ENCODE measurements at regions not wholly inside any gene's neighbourhood (a gene's known extent, or its start where the extent isn't known, plus 50 kb on each side); places are given as distances from the start of the nearest gene placed in this dataset.
"Not testable (repeated sequence)": the region's sequence is repeated elsewhere in the genome, so short reads cannot be mapped to it uniquely, and the experiment has no call there.

DNA sequence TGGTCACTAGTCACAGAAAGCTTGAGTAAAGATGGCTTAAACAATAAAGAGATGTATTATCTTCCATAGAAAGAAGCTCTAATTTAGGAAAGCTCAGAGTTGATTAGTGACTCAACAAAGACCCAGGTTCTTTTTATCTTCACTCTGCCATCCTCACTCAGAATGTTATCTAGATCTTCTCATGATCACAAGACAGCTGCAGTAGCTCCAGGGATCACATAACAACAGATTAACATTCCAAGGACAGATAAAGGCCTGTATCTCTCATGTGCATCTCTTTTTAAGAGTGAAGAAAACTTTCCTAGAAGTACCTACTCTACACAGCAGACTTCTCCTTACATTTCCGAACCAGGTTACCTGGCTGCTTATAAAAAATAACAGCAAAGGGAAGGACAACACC lies 368.7 kb upstream of the PROX1 start:
- no peaks in the 10 kb centered on the region for H3K36me3 ChIP-seq (ENCODE audit: control insufficient read depth, insufficient read depth, low read length)

DNA sequence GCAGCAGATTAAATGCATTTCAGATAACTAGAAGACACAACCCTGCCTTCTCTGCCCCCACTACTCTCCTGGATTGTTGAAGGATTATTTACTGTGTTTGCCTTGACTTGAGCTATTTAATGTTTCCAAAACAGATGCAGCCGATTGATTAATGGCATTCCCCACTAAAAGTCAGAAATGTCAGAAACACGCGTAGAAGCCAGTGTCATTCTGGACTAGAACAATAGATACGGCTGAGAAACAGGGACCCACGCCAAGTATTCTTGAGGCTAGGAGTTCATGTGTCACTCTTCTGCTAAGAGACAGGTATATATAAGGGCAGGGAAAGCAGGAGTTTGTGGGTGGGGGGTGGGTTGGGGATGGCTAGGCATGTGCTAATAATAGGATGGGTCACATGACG lies 366.7 kb upstream of the PROX1 start:
- Histone ChIP-seq H3K4me3 (ENCODE audit: insufficient read depth, low read depth, low read length) (no peak overlapping the region), H3K36me3 (ENCODE audit: control insufficient read depth, insufficient read depth, low read length) (no peaks in the 10 kb centered on the region), H3K27me3 (ENCODE audit: control insufficient read depth, insufficient read depth, low read length, poor library complexity, severe bottlenecking) (no peaks in the 10 kb centered on the region), H3K9me3 (ENCODE audit: control insufficient read depth, low read length) (no peaks in the 10 kb centered on the region), H3K27ac (ENCODE audit: insufficient read depth, low read depth, low read length, poor library complexity, severe bottlenecking) (no peak overlapping the region), H3K4me1 (ENCODE audit: control insufficient read depth, insufficient read depth, low read length) (peaks cover 6% of the 10 kb centered on the region)
- WGBS, 2 experiments, result 94% methylated on average over 6 of the region's 6 CpGs

More for the DNA sequence above, 368.7 kb upstream of the PROX1 start:
- Histone ChIP-seq H3K27ac (ENCODE audit: insufficient read depth, low read depth, low read length, poor library complexity, severe bottlenecking) (no peak overlapping the region), H3K4me3 (ENCODE audit: insufficient read depth, low read depth, low read length) (no peak overlapping the region), H3K9me3 (ENCODE audit: control insufficient read depth, low read length) (no peaks in the 10 kb centered on the region), H3K27me3 (ENCODE audit: control insufficient read depth, insufficient read depth, low read length, poor library complexity, severe bottlenecking) (no peaks in the 10 kb centered on the region), H3K4me1 (ENCODE audit: control insufficient read depth, insufficient read depth, low read length) (peaks cover 9% of the 10 kb centered on the region)
- WGBS, 2 experiments, result 80 to 100% methylated on average over 1 of the region's 1 CpG

DNA sequence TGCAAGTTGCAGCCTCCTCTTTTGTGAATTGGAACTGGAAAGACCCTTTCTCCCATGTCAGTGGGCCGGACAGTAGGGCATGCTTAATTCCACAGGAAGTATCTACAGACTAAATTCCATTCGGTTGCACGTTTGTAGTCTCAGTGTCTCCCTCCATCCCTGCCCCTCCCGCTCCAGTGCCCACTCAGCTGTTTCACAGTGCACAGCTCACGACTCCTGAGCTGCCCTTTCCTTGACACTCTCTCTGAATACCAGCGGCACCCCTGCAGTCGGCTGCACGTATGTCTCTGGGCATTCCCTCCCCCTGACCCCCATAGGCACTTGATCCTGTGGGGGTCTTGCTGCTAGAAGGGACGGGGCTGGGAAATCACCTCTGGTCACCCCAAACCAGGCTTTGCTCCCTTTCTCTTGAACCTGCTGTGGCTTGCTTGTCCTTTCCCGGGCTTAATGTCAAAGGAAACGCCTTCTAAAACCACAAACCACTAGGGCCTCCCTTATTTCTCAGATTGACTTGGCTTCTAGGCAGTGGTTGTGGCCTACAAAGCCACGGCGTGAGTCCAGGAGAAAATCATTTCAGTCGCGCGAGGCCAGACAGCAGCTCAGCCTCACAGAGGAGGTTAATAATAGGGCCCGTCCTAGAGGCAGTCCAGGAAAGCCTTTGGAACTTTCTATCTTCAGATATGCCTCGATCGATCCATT lies 365.3 kb upstream of the PROX1 start:
- 89 to 90% methylated on average over 19 of the region's 19 CpGs for WGBS, 2 experiments
- H3K27me3 ChIP-seq (ENCODE audit: control insufficient read depth, insufficient read depth, low read length, poor library complexity, severe bottlenecking), result no peaks in the 10 kb centered on the region
- no peaks in the 10 kb centered on the region for H3K9me3 ChIP-seq (ENCODE audit: control insufficient read depth, low read length)
- H3K36me3 ChIP-seq (ENCODE audit: control insufficient read depth, insufficient read depth, low read length), result no peaks in the 10 kb centered on the region
- no peak overlapping the region for H3K4me3 ChIP-seq (ENCODE audit: insufficient read depth, low read depth, low read length)
- H3K27ac ChIP-seq (ENCODE audit: insufficient read depth, low read depth, low read length, poor library complexity, severe bottlenecking), result no peak overlapping the region
- peaks cover 4% of the 10 kb centered on the region for H3K4me1 ChIP-seq (ENCODE audit: control insufficient read depth, insufficient read depth, low read length)

DNA sequence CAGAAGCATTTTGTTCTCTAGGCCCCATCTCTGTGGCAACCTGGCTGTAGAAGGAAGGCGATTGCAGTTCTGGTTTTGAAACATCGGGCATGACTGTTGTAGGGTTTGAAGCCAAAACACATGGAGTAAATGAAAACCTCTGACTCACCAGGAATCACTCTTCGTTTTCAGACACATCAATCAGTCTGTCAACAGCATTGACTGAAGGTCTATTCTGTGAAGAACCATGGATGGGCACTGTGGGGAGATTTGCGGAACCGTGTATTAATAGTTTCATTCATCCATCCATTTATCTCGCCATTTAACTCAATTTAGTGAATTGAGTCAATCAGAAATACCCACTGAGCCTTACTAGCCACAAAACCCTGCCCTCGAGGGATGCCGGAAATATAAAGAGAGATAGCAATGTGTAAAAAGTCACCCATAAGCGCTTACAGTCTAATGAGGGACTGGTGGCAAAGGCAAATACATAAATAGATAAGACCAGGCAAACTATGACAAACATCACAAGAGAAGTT lies 364.6 kb upstream of the PROX1 start:
- Histone ChIP-seq H3K4me3 (ENCODE audit: insufficient read depth, low read depth, low read length) (no peak overlapping the region), H3K9me3 (ENCODE audit: control insufficient read depth, low read length) (no peaks in the 10 kb centered on the region), H3K27me3 (ENCODE audit: control insufficient read depth, insufficient read depth, low read length, poor library complexity, severe bottlenecking) (no peaks in the 10 kb centered on the region), H3K27ac (ENCODE audit: insufficient read depth, low read depth, low read length, poor library complexity, severe bottlenecking) (no peak overlapping the region), H3K4me1 (ENCODE audit: control insufficient read depth, insufficient read depth, low read length) (peaks cover 4% of the 10 kb centered on the region), H3K36me3 (ENCODE audit: control insufficient read depth, insufficient read depth, low read length) (no peaks in the 10 kb centered on the region)
- WGBS, 2 experiments, result 92 to 96% methylated on average over 9 of the region's 9 CpGs

DNA sequence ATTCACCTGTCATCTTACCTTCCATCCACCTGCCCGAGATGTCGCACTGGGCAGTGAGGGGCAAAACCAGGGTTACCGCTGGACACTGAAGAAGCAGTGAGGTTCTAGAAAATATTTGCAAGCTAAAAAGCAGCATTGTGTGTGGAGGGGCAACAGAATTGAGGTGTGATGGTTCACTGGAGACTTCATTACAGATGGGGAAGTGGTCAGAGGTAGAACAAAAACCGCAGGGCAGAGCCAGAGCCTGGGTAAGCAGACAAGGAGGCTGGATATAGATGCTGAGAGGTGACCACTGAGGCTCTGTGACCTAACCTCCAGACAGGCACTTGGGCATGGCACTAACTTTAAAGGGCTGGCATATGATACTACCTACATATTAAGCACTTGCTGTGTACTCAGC lies 363.9 kb upstream of the PROX1 start:
- Histone ChIP-seq H3K9me3 (ENCODE audit: control insufficient read depth, low read length) (no peaks in the 10 kb centered on the region), H3K4me3 (ENCODE audit: insufficient read depth, low read depth, low read length) (no peak overlapping the region), H3K27me3 (ENCODE audit: control insufficient read depth, insufficient read depth, low read length, poor library complexity, severe bottlenecking) (no peaks in the 10 kb centered on the region), H3K4me1 (ENCODE audit: control insufficient read depth, insufficient read depth, low read length) (peaks cover 4% of the 10 kb centered on the region), H3K27ac (ENCODE audit: insufficient read depth, low read depth, low read length, poor library complexity, severe bottlenecking) (no peak overlapping the region), H3K36me3 (ENCODE audit: control insufficient read depth, insufficient read depth, low read length) (no peaks in the 10 kb centered on the region)
- 72 to 74% methylated on average over 4 of the region's 4 CpGs for WGBS, 2 experiments

DNA sequence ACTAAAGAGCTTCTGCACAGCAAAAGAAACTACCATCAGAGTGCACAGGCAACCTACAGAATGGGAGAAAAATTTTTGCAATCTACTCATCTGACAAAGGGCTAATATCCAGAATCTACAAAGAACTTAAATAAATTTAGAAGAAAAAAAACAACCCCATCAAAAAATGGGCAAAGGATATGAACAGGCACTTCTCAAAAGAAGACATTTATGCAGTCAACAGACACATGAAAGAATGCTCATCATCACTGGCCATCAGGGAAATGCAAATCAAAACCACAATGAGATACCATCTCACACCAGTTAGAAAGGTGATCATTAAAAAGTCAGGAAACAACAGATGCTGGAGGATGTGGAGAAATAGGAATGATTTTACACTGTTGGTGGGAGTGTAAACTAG lies 351.0 kb upstream of the PROX1 start:
- not testable (repeated sequence) for H3K4me3 ChIP-seq (ENCODE audit: insufficient read depth, low read depth, low read length); H3K4me1 ChIP-seq (ENCODE audit: control insufficient read depth, insufficient read depth, low read length); H3K27ac ChIP-seq (ENCODE audit: insufficient read depth, low read depth, low read length, poor library complexity, severe bottlenecking); H3K36me3 ChIP-seq (ENCODE audit: control insufficient read depth, insufficient read depth, low read length); H3K27me3 ChIP-seq (ENCODE audit: control insufficient read depth, insufficient read depth, low read length, poor library complexity, severe bottlenecking); H3K9me3 ChIP-seq (ENCODE audit: control insufficient read depth, low read length)

DNA sequence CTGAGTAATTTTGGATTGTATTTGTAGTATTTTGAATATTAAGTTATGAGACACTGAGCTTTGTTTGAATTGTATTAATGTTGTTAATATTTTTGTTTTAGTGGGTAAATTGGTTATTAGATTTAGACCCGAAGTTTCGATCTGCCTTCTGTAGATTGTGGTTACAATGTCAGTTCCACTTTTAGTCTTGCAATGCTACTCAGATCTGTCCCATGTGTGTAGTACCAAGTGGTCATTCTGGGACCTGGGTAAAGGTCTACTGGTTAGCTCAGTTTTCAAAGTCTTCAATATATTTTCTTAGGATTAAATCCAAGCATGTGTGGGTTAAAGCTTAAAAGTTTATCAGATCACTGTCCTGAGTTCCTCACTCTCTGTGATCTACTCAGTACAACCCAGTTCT lies 346.5 kb upstream of the PROX1 start:
- Histone ChIP-seq H3K9me3 (ENCODE audit: control insufficient read depth, low read length) (no peaks in the 10 kb centered on the region), H3K4me1 (ENCODE audit: control insufficient read depth, insufficient read depth, low read length) (no peaks in the 10 kb centered on the region), H3K36me3 (ENCODE audit: control insufficient read depth, insufficient read depth, low read length) (no peaks in the 10 kb centered on the region), H3K4me3 (ENCODE audit: insufficient read depth, low read depth, low read length) (no peak overlapping the region), H3K27ac (ENCODE audit: insufficient read depth, low read depth, low read length, poor library complexity, severe bottlenecking) (no peak overlapping the region), H3K27me3 (ENCODE audit: control insufficient read depth, insufficient read depth, low read length, poor library complexity, severe bottlenecking) (no peaks in the 10 kb centered on the region)
- WGBS, 2 experiments, result 90 to 98% methylated on average over 2 of the region's 2 CpGs

DNA sequence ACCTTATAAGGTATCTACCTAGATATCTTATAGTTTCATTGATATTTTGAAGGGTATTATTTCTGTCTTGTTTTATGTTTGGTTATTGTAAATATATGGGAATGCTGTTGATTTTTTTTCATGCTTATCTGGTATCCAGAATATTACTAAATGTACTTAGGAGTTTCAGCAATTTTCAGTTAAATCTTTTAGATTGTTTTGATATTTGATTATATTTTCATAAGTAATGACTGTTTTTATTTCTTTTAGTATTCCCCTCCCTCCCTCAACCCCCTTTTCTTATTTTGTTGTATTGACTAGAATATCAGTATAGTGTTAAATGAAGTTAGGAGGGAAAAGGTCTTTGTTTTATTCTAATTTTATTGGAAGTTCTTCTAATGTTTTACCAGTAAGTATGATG lies 344.4 kb upstream of the PROX1 start:
- H3K9me3 ChIP-seq (ENCODE audit: control insufficient read depth, low read length), result no peaks in the 10 kb centered on the region
- H3K36me3 ChIP-seq (ENCODE audit: control insufficient read depth, insufficient read depth, low read length), result no peaks in the 10 kb centered on the region
- H3K27ac ChIP-seq (ENCODE audit: insufficient read depth, low read depth, low read length, poor library complexity, severe bottlenecking), result no peak overlapping the region
- no peaks in the 10 kb centered on the region for H3K27me3 ChIP-seq (ENCODE audit: control insufficient read depth, insufficient read depth, low read length, poor library complexity, severe bottlenecking)
- no peak overlapping the region for H3K4me3 ChIP-seq (ENCODE audit: insufficient read depth, low read depth, low read length)
- no peaks in the 10 kb centered on the region for H3K4me1 ChIP-seq (ENCODE audit: control insufficient read depth, insufficient read depth, low read length)

DNA sequence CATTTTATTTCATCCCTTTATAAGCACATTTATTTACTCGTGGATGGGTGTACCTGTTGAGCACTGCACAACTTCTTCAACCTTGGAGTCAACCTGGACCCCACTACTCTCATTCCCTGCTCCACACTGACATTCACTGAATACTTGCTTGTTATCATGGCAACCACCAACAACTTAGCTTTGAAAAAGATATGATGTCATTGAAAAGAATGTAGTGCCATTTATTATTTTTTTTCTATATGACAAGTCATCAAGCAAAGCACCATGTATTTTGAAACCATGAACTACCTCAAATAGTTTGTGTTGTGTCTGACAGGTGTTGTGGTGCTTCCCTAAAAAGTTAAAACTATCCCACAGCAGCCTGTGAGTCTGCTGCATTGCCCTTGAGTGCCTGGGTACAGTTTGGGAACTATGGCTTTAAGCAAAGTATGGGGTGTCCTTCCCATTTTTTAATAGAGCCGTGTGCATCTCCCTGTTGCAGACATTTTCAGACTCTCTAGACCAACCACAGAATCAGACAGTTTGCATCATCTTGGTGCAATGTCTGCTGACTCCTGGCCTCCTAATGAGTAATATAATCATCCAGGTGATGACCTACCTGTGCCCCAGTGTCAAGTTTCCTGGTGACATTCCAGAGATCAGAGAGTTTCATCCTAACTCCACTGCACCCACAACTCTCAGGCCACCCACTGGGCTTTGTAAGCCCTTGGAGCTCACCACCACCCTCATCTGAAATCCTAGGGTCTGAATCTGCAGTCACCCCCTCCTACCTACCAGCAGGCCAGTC lies 339.7 kb upstream of the PROX1 start:
- Histone ChIP-seq H3K4me3 (ENCODE audit: insufficient read depth, low read depth, low read length) (no peak overlapping the region), H3K36me3 (ENCODE audit: control insufficient read depth, insufficient read depth, low read length) (no peaks in the 10 kb centered on the region), H3K9me3 (ENCODE audit: control insufficient read depth, low read length) (no peaks in the 10 kb centered on the region), H3K4me1 (ENCODE audit: control insufficient read depth, insufficient read depth, low read length) (no peaks in the 10 kb centered on the region), H3K27me3 (ENCODE audit: control insufficient read depth, insufficient read depth, low read length, poor library complexity, severe bottlenecking) (no peaks in the 10 kb centered on the region), H3K27ac (ENCODE audit: insufficient read depth, low read depth, low read length, poor library complexity, severe bottlenecking) (no peak overlapping the region)
- WGBS, 2 experiments, result 48% methylated on average over 2 of the region's 2 CpGs

DNA sequence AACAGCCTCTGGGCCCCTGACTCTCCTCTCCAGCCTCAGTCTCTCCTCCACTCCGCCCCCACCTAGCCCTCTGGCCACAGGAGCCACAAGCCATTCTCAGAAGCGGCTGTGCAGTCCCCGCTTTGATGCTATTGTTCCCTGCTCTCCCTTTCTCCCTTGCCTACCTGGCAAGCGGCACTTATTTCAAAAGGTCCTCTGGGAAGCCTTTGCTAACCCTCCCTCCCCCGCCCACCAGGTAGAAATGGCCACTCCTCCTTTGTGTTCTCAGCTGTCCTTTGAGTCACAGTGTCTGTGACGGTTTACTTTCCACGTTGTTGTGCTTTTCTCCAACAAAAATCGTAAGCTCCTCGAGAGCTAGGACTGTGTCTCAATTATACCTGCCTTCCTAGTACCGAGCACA lies 338.4 kb upstream of the PROX1 start:
- Histone ChIP-seq H3K36me3 (ENCODE audit: control insufficient read depth, insufficient read depth, low read length) (no peaks in the 10 kb centered on the region), H3K27ac (ENCODE audit: insufficient read depth, low read depth, low read length, poor library complexity, severe bottlenecking) (no peak overlapping the region), H3K27me3 (ENCODE audit: control insufficient read depth, insufficient read depth, low read length, poor library complexity, severe bottlenecking) (no peaks in the 10 kb centered on the region), H3K9me3 (ENCODE audit: control insufficient read depth, low read length) (no peaks in the 10 kb centered on the region), H3K4me1 (ENCODE audit: control insufficient read depth, insufficient read depth, low read length) (no peaks in the 10 kb centered on the region), H3K4me3 (ENCODE audit: insufficient read depth, low read depth, low read length) (no peak overlapping the region)
- 79 to 82% methylated on average over 10 of the region's 10 CpGs for WGBS, 2 experiments
